PC-9 (cell line): ENCODE measurements at regions not wholly inside any gene's neighbourhood (a gene's known extent, or its start where the extent isn't known, plus 50 kb on each side); places are given as distances from the start of the nearest gene placed in this dataset.

Experiments used
- BruUV-seq: library from RNA; stranded (reverse); fragments of 400-500 nt; replicated peaks from 2 replicates; lab custom pipeline; 2021; lab: Mats Ljungman, UMichigan
- CTCF ChIA-PET: fragments of 300-600 bp; sonication (Branson Sonifier 250); formaldehyde crosslinking; loops from one replicate; lab custom pipeline; 2022; ENCODE audit warnings: antibody characterized with exemption; lab: Charles Lee
- POLR2A ChIA-PET: fragments of 300-600 bp; sonication (Branson Sonifier 250); formaldehyde crosslinking; loops from one replicate; lab custom pipeline; 2022; ENCODE audit warnings: antibody characterized with exemption; ENCODE audit not compliant: unreplicated experiment; lab: Charles Lee
- DNase-seq, 2 experiments: peaks; one replicate each; pipeline versions ENCODE4 v3.0.0 to v3.0.0-alpha.2; 2015 to 2022; ENCODE audit warnings: mixed read lengths in 1 of 2
- H2AFZ ChIP-seq: fragments of 200-600 bp; sonication (generic); 2 replicates; pipeline ENCODE4 v1.8.1; 2017; ENCODE audit warnings: antibody characterized with exemption
- H3F3A ChIP-seq: fragments of 200-600 bp; sonication (generic); 2 replicates; pipeline ENCODE4 v1.8.1; 2017; ENCODE audit warnings: antibody characterized with exemption, mild to moderate bottlenecking, low read depth; ENCODE audit not compliant: insufficient read depth
- H3K27ac ChIP-seq: fragments of 200-600 bp; sonication (generic); 2 replicates; pipeline ENCODE4 v1.6.1; 2016; ENCODE audit warnings: mixed run types
- H3K27me3 ChIP-seq: fragments of 200-600 bp; sonication (generic); 2 replicates; pipeline ENCODE4 v1.6.1; 2016; ENCODE audit warnings: low read depth, mixed run types; ENCODE audit not compliant: insufficient read depth
- H3K36me3 ChIP-seq: fragments of 200-600 bp; sonication (generic); 2 replicates; pipeline ENCODE4 v1.6.1; 2016; ENCODE audit warnings: low read depth, mixed run types
- H3K4me1 ChIP-seq: fragments of 200-600 bp; sonication (generic); replicated peaks from 2 replicates; pipeline ENCODE4 v1.6.1; 2016; ENCODE audit warnings: mixed run types; ENCODE audit not compliant: insufficient read depth
- H3K4me2 ChIP-seq: fragments of 200-600 bp; sonication (generic); 2 replicates; pipeline ENCODE4 v1.6.1; 2017; ENCODE audit warnings: mixed run types
- H3K4me3 ChIP-seq: fragments of 200-600 bp; sonication (generic); 2 replicates; pipeline ENCODE4 v1.6.1; 2016; ENCODE audit warnings: mixed run types
- H3K79me2 ChIP-seq: fragments of 200-600 bp; sonication (generic); 2 replicates; pipeline ENCODE4 v1.6.1; 2017; ENCODE audit warnings: low read depth, mixed run types
- H3K9me2 ChIP-seq: fragments of 200-600 bp; sonication (generic); 2 replicates; pipeline ENCODE4 v1.8.1; 2017; ENCODE audit warnings: mild to moderate bottlenecking; ENCODE audit not compliant: insufficient read depth
- H3K9me3 ChIP-seq: fragments of 200-600 bp; sonication (generic); 2 replicates; pipeline ENCODE4 v1.8.1; 2016; ENCODE audit warnings: low read depth; ENCODE audit not compliant: insufficient read depth
- H4K20me1 ChIP-seq: fragments of 200-600 bp; sonication (generic); 2 replicates; pipeline ENCODE4 v1.8.1; 2017; ENCODE audit not compliant: insufficient read depth
- CTCF ChIP-seq: fragments of 200-600 bp; sonication (generic); conservative IDR thresholded peaks from 2 replicates; pipeline ENCODE4 v1.6.1; 2017; ENCODE audit warnings: mixed run types, antibody characterized with exemption, mild to moderate bottlenecking, moderate library complexity
- EZH2 ChIP-seq: fragments of 200-600 bp; sonication (generic); IDR thresholded peaks from 2 replicates; pipeline ENCODE4 v1.8.0; 2017; ENCODE audit warnings: antibody characterized with exemption, low read depth
- intact Hi-C: fragments of 100-400 bp; cut with micrococcal nuclease; formaldehyde crosslinking; loops from one replicate; pipeline ENCODE4 v1.10.0; 2022; ENCODE audit not compliant: unreplicated experiment

- TF ChIP-seq CTCF = no peak
- TF ChIP-seq EZH2 = no peak
- Histone ChIP-seq H3K27me3 (no peaks in the 10 kb centered on the region), H3F3A (no peaks in the 10 kb centered on the region), H2AFZ (no peak overlapping the region), H3K9me2 (no peaks in the 10 kb centered on the region), H3K9me3 (no peaks in the 10 kb centered on the region), H3K27ac (no peak overlapping the region), H3K79me2 (no peaks in the 10 kb centered on the region), H3K4me1 (no peaks in the 10 kb centered on the region), H4K20me1 (no peaks in the 10 kb centered on the region), H3K4me2 (no peak overlapping the region), H3K4me3 (no peak overlapping the region), H3K36me3 (no peaks in the 10 kb centered on the region)
- DNase-seq = no peak
- intact Hi-C loops = no loop called here
- ChIA-PET POLR2A (no interaction called here), CTCF (no interaction called here)
- BruUV-seq = no TSS peak
These were observed 436.2 kb upstream of the LARGE1 start for GRCh38 chr22:34356481-34356880.

GRCh38 chr22:34370711-34371110, 450.4 kb upstream of the LARGE1 start:
- no peak overlapping the region for H3K4me3 ChIP-seq
- no peak for TF ChIP-seq EZH2
- no peak for TF ChIP-seq CTCF
- H2AFZ ChIP-seq = no peak overlapping the region
- H3K9me2 ChIP-seq = no peaks in the 10 kb centered on the region
- no peaks in the 10 kb centered on the region for H3K27me3 ChIP-seq
- no TSS peak for BruUV-seq
- H3K36me3 ChIP-seq = no peaks in the 10 kb centered on the region
- no peaks in the 10 kb centered on the region for H4K20me1 ChIP-seq
- no peak overlapping the region for H3K27ac ChIP-seq
- no peaks in the 10 kb centered on the region for H3K9me3 ChIP-seq
- H3K4me1 ChIP-seq = no peaks in the 10 kb centered on the region
- DNase-seq = no peak
- CTCF ChIA-PET = no interaction called here
- intact Hi-C loops = no loop called here
- H3F3A ChIP-seq = no peaks in the 10 kb centered on the region
- H3K79me2 ChIP-seq = no peaks in the 10 kb centered on the region
- POLR2A ChIA-PET = no interaction called here
- H3K4me2 ChIP-seq = no peak overlapping the region

- CTCF ChIA-PET = no interaction called here
- H3K9me3 ChIP-seq = no peaks in the 10 kb centered on the region
- no peaks in the 10 kb centered on the region for H3K4me1 ChIP-seq
- intact Hi-C loops = no loop called here
- DNase-seq = no peak
- no peaks in the 10 kb centered on the region for H4K20me1 ChIP-seq
- TF ChIP-seq EZH2 (no peak), CTCF (no peak)
- H3K9me2 ChIP-seq = no peaks in the 10 kb centered on the region
- H3K27ac ChIP-seq = no peak overlapping the region
- no peaks in the 10 kb centered on the region for H3K27me3 ChIP-seq
- H3F3A ChIP-seq = no peaks in the 10 kb centered on the region
- H2AFZ ChIP-seq = no peak overlapping the region
- H3K79me2 ChIP-seq = no peaks in the 10 kb centered on the region
- H3K4me2 ChIP-seq = no peak overlapping the region
- H3K36me3 ChIP-seq = no peaks in the 10 kb centered on the region
- POLR2A ChIA-PET = no interaction called here
- BruUV-seq = no TSS peak
- H3K4me3 ChIP-seq = no peak overlapping the region
These were observed 459.5 kb upstream of the LARGE1 start for GRCh38 chr22:34379825-34380224.
